K562 (cell line): ENCODE measurements at regions not wholly inside any gene's neighbourhood (a gene's known extent, or its start where the extent isn't known, plus 50 kb on each side); places are given as distances from the start of the nearest gene placed in this dataset.

ENCODE experiments used
- BACH1 ChIP-seq: fragments of 200-800 bp; sonication (Bioruptor generic); IDR thresholded peaks from 2 replicates; pipeline ENCODE4 v1.6.1; 2016; ENCODE audit warnings: missing genetic modification characterization, missing compliant biosample characterization
- CBFB ChIP-seq: sonication (generic); formaldehyde crosslinking; IDR thresholded peaks from 2 replicates; pipeline ENCODE4 v1.4.0; 2020; ENCODE audit warnings: mild to moderate bottlenecking, missing genetic modification reagents
- CEBPG ChIP-seq, 3 experiments: fragments of 200-800 bp in 1 of 3; sonication (Bioruptor generic) in 1 of 3; sonication (generic) in 1 of 3; formaldehyde crosslinking in 1 of 3; IDR thresholded peaks in 2 of 3; conservative IDR thresholded peaks in 1 of 3; 2 replicates each; pipeline versions ENCODE4 v1.6.1 to v1.8.0; 2016 to 2022; ENCODE audit warnings: missing compliant biosample characterization in 2 of 3, missing genetic modification characterization in 2 of 3, mild to moderate bottlenecking in 1 of 3, missing genetic modification reagents in 1 of 3
- CHD1 ChIP-seq: fragments of 200-600 bp; sonication (generic); IDR thresholded peaks from one replicate; pipeline ENCODE4 v1.6.1; 2012; ENCODE audit warnings: mild to moderate bottlenecking, moderate library complexity, low read length, inconsistent platforms
- CREM ChIP-seq: IDR thresholded peaks from 2 replicates; pipeline ENCODE4 v1.6.1; 2014; ENCODE audit warnings: antibody characterized with exemption, low read depth
- DIDO1 ChIP-seq: fragments of 450-650 bp; IDR thresholded peaks from 2 replicates; pipeline ENCODE4 v1.6.1; 2016; ENCODE audit warnings: low read depth, missing biosample characterization, missing genetic modification characterization
- ETS1 ChIP-seq: conservative IDR thresholded peaks from 2 replicates; pipeline ENCODE4 v1.6.1; 2011; ENCODE audit warnings: low read depth, mild to moderate bottlenecking, low read length; ENCODE audit not compliant: control insufficient read depth
- EWSR1 ChIP-seq: fragments of 450-650 bp; IDR thresholded peaks from 2 replicates; pipeline ENCODE4 v1.6.1; 2018; ENCODE audit warnings: borderline replicate concordance, mild to moderate bottlenecking, low read depth, moderate library complexity; ENCODE audit not compliant: partially characterized antibody
- FOS ChIP-seq: IDR thresholded peaks from 3 replicates; pipeline ENCODE4 v1.6.1; 2011; ENCODE audit not compliant: insufficient read length; ENCODE audit errors: extremely low read depth
- MCM7 ChIP-seq, 2 experiments: fragments of 450-650 bp; IDR thresholded peaks; 2 replicates each; pipeline ENCODE4 v1.6.1; 2016 to 2018
- NCOA6 ChIP-seq: fragments of 450-650 bp; IDR thresholded peaks from 2 replicates; pipeline ENCODE4 v1.6.1; 2017; ENCODE audit warnings: mild to moderate bottlenecking
- POLR3G ChIP-seq: IDR thresholded peaks from 2 replicates; pipeline ENCODE4 v1.6.1; 2011; ENCODE audit not compliant: insufficient read length, insufficient replicate concordance; ENCODE audit errors: extremely low read depth
- RFX7 ChIP-seq: fragments of 250-450 bp; sonication (Bioruptor Pico); IDR thresholded peaks from 2 replicates; pipeline ENCODE4 v1.5.1; 2021; ENCODE audit warnings: mild to moderate bottlenecking
- SRSF1 ChIP-seq: fragments of 200-400 bp; formaldehyde crosslinking; IDR thresholded peaks from 2 replicates; pipeline ENCODE4 v1.6.1; 2017; ENCODE audit warnings: mild to moderate bottlenecking, low read depth, low read length, moderate library complexity
- TAF1 ChIP-seq: IDR thresholded peaks from 2 replicates; pipeline ENCODE4 v1.6.1; 2011; ENCODE audit warnings: mild to moderate bottlenecking, low read length, moderate library complexity; ENCODE audit not compliant: insufficient read depth, control insufficient read depth, severe bottlenecking; ENCODE audit errors: extremely low read depth
- TFAP4 ChIP-seq: sonication (generic); formaldehyde crosslinking; IDR thresholded peaks from 2 replicates; pipeline ENCODE4 v1.8.0; 2022; ENCODE audit warnings: missing genetic modification reagents, mild to moderate bottlenecking, moderate library complexity, borderline replicate concordance
- ZNF431 ChIP-seq: sonication (generic); formaldehyde crosslinking; IDR thresholded peaks from 2 replicates; pipeline ENCODE4 v1.8.0; 2022; ENCODE audit warnings: mild to moderate bottlenecking, missing genetic modification reagents
- ZNF77 ChIP-seq: fragments of 250-450 bp; sonication (Bioruptor Pico); IDR thresholded peaks from 2 replicates; pipeline ENCODE4 v1.5.0; 2020
- ZNF778 ChIP-seq: fragments of 450-650 bp; formaldehyde crosslinking; IDR thresholded peaks from 2 replicates; pipeline ENCODE4 v1.4.0; 2020; ENCODE audit warnings: mild to moderate bottlenecking, moderate library complexity
- TF ChIP-seq, protein P1 (sequence below): sonication (generic); formaldehyde crosslinking; IDR thresholded peaks from 2 replicates; pipeline ENCODE4 v1.8.0; 2022; ENCODE audit warnings: mild to moderate bottlenecking, missing genetic modification reagents
- TF ChIP-seq, protein P2 (sequence below): fragments of 450-650 bp; formaldehyde crosslinking; conservative IDR thresholded peaks from 2 replicates; pipeline ENCODE4 v1.4.0; 2022; ENCODE audit warnings: mild to moderate bottlenecking, missing genetic modification characterization

DNA sequence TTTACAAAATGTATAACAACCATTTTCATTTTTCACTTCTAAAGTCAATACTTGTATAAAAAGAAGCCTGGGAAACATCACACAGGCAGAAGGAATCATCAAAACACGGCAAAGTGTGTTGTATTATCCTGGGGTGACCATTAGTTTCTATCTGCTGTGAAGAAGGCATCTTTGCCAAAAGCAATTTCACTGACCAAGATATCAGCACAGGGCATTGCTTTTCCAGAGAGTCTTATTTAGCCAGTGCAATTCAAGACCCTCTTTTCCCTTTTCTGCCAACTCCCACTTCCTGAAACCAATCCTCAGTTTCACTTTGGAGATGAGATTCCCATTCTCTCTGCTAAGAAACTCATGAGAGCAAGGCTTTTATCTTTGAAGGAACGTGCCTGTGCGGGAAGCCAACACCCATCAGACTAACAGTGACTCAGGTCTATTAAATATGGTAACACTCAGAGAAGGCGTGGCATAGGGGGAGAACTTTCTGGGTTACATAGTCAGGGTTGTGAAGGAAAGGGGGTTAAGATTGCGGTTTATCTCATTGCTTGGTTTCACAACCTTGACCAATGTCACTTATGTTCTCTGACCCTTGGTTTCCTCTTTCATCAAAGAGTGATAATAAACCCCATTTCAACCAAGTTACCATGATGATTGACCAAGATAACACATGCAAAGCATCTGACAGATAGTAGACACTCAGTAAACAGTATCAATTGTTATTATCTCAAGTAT, 666.9 kb upstream of the KLF4 start (continued):
- TF ChIP-seq, protein P1, sequence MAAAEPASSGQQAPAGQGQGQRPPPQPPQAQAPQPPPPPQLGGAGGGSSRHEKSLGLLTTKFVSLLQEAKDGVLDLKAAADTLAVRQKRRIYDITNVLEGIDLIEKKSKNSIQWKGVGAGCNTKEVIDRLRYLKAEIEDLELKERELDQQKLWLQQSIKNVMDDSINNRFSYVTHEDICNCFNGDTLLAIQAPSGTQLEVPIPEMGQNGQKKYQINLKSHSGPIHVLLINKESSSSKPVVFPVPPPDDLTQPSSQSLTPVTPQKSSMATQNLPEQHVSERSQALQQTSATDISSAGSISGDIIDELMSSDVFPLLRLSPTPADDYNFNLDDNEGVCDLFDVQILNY (CRISPR knock-in tag) = no peak
- TF ChIP-seq ETS1 = no peak
- TF ChIP-seq RFX7 (CRISPR knock-in tag) = no peak
- no peak for TF ChIP-seq POLR3G
- no peak for TF ChIP-seq CHD1
- TF ChIP-seq, protein P2, sequence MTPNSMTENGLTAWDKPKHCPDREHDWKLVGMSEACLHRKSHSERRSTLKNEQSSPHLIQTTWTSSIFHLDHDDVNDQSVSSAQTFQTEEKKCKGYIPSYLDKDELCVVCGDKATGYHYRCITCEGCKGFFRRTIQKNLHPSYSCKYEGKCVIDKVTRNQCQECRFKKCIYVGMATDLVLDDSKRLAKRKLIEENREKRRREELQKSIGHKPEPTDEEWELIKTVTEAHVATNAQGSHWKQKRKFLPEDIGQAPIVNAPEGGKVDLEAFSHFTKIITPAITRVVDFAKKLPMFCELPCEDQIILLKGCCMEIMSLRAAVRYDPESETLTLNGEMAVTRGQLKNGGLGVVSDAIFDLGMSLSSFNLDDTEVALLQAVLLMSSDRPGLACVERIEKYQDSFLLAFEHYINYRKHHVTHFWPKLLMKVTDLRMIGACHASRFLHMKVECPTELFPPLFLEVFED (CRISPR knock-in tag) = no peak
- TF ChIP-seq TAF1 = no peak
- TF ChIP-seq SRSF1 = no peak
- TF ChIP-seq TFAP4 = no peak
- no peak for TF ChIP-seq CBFB
- no peak for TF ChIP-seq ZNF77 (CRISPR knock-in tag)
- TF ChIP-seq ZNF778 (CRISPR knock-in tag) = no peak
- no peak for TF ChIP-seq NCOA6
- TF ChIP-seq CREM = peak; percentile 24; the same call in 1 of the 2 replicates
- TF ChIP-seq EWSR1 = no peak
- peak; percentile 44; the same call in 1 of the 2 replicates for TF ChIP-seq BACH1 (tag)
- no peak for TF ChIP-seq FOS
- TF ChIP-seq ZNF431 (CRISPR knock-in tag) = no peak
- no peak for TF ChIP-seq MCM7 (IDR thresholded peaks at IDR 0.05)
- peak; percentile 56; the same call in 1 of the 2 replicates for TF ChIP-seq DIDO1 (tag)
- TF ChIP-seq CEBPG (CRISPR knock-in tag; IDR thresholded peaks at IDR 0.05) = no peak
- TF ChIP-seq CEBPG (tag; conservative IDR thresholded peaks at IDR 0.05 in 1 of 2, IDR thresholded peaks at IDR 0.05 in 1 of 2) = peak; percentile 57 to 88
